Activated CD4-positive, alpha-beta T cell treated with anti-CD3 and anti-CD28 coated beads, Interleukin-2, amount 10 ng/mL, durations not matched to agents 7 days and 5 days (primary cell): ENCODE measurements at regions not wholly inside any gene's neighbourhood (a gene's known extent, or its start where the extent isn't known, plus 50 kb on each side); places are given as distances from the start of the nearest gene placed in this dataset.

Experiments used
- CTCF ChIA-PET: fragments of 350-600 bp; sonication (Branson Sonifier 250); formaldehyde crosslinking; loops from one replicate; lab custom pipeline; 2021; ENCODE audit warnings: antibody characterized with exemption; lab: Charles Lee
- POLR2A ChIA-PET: fragments of 350-600 bp; sonication (Branson Sonifier 250); formaldehyde crosslinking; loops from one replicate; lab custom pipeline; 2021; ENCODE audit warnings: antibody characterized with exemption; lab: Charles Lee
- DNase-seq: peaks from one replicate; pipeline ENCODE4 v3.0.0-alpha.2; 2020
- H3K27ac Mint-ChIP-seq: one replicate; pipeline ENCODE4 v1.8.0; 2021; ENCODE audit warnings: mild to moderate bottlenecking, moderate library complexity, mixed read lengths
- H3K27me3 Mint-ChIP-seq: one replicate; pipeline ENCODE4 v1.8.0; 2021; ENCODE audit warnings: mixed read lengths
- H3K36me3 Mint-ChIP-seq: one replicate; pipeline ENCODE4 v1.8.0; 2021; ENCODE audit warnings: low read depth, mixed read lengths
- H3K4me1 Mint-ChIP-seq: one replicate; pipeline ENCODE4 v1.8.0; 2021; ENCODE audit warnings: mixed read lengths
- H3K4me3 Mint-ChIP-seq: one replicate; pipeline ENCODE4 v1.8.0; 2021; ENCODE audit warnings: mild to moderate bottlenecking, moderate library complexity, mixed read lengths
- H3K9me3 Mint-ChIP-seq: one replicate; pipeline ENCODE4 v1.8.0; 2021; ENCODE audit warnings: mixed read lengths

DNA sequence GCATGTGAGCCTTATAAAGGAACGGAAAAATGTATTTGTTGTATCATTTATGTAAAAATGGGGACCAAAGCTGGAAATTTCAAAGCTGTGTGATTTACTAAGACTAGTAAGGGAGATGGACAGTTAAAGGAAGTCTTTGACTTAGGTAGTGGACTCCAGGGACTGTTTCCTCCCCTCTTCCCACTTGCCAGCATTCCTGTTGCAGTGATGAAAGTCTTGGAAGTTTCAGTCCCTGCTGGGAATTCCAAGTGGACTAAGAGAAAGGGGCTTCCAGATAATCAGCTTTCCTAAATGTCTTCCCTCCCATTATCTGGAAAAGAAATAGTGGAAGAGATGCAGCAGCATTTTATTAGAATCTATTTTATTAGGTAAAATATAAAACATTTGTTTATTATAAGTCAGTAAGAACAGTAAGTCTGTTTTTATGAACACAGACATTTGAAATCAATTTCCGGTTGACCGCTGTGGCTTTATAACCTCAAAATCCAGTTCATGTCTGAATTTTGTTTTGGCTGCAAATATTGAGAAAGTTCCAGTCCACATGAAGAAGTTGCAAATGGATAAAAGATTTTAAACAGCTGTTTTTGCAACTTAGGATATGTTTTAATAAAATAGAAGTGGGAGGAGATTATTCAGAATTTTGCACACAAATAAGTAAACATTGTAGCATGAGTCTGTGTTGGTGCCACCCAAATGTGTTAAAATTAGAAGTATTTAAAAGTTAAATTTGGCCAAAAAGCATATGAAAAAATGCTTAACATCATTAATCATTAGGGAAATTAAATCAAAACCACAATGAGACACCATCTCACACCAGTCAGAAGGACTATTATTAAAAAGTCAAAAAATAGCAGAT lies 141.8 kb downstream of the IL20RB start:
- Mint-ChIP-seq H3K36me3 (no peaks in the 10 kb centered on the region), H3K9me3 (no peaks in the 10 kb centered on the region), H3K27me3 (peaks cover 7% of the 10 kb centered on the region), H3K4me3 (no peak overlapping the region), H3K27ac (no peak overlapping the region), H3K4me1 (no peaks in the 10 kb centered on the region)
- DNase-seq: no peak
- CTCF ChIA-PET: no interaction called here
- POLR2A ChIA-PET: no interaction called here

DNA sequence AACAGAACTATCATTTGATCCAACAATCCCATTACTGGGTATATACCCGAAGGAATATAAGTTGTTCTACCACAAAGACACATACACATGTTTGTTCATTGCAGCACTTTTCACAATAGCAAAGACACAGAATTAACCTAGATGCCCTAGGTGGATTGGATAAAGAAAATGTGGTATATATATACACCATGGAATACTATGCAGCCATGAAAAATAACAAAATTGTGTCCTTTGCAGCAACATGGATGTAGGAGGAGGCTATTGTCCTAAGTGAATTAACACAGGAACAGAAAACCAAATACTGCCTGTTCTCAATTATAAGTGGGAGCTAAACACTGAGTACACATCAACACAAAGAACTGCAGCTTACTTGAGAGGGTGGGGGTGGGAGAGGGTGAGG lies 142.5 kb downstream of the IL20RB start:
- Mint-ChIP-seq H3K27me3 (peaks cover 7% of the 10 kb centered on the region), H3K27ac (no peak overlapping the region), H3K4me1 (no peaks in the 10 kb centered on the region), H3K4me3 (no peak overlapping the region), H3K36me3 (no peaks in the 10 kb centered on the region), H3K9me3 (no peaks in the 10 kb centered on the region)
- ChIA-PET POLR2A (no interaction called here), CTCF (no interaction called here)
- DNase-seq: no peak

DNA sequence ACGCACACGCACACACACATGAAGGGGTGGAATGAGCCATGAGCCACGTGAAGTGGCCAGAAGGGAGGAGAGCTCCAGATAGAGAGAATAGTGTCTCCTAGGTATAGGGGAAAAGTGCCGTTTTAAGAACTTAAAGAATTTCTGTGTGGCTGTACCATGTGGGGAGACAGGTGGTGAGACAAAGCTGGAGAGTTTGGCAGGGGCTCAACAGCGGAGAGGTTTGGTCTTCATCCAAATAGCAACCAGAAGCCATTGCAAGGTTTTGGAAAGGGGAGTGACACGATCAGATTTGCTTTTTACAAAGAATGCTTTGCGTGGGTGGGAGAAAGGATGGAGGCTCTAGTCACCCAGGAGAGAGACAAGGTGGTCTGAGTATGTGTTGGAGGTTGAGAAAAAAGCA lies 146.0 kb downstream of the IL20RB start:
- ChIA-PET CTCF (no interaction called here), POLR2A (no interaction called here)
- H3K4me3 Mint-ChIP-seq: no peak overlapping the region
- H3K27ac Mint-ChIP-seq: no peak overlapping the region
- no peaks in the 10 kb centered on the region for H3K4me1 Mint-ChIP-seq
- H3K36me3 Mint-ChIP-seq: no peaks in the 10 kb centered on the region
- peaks cover 15% of the 10 kb centered on the region for H3K27me3 Mint-ChIP-seq
- no peak for DNase-seq
- H3K9me3 Mint-ChIP-seq: no peaks in the 10 kb centered on the region

DNA sequence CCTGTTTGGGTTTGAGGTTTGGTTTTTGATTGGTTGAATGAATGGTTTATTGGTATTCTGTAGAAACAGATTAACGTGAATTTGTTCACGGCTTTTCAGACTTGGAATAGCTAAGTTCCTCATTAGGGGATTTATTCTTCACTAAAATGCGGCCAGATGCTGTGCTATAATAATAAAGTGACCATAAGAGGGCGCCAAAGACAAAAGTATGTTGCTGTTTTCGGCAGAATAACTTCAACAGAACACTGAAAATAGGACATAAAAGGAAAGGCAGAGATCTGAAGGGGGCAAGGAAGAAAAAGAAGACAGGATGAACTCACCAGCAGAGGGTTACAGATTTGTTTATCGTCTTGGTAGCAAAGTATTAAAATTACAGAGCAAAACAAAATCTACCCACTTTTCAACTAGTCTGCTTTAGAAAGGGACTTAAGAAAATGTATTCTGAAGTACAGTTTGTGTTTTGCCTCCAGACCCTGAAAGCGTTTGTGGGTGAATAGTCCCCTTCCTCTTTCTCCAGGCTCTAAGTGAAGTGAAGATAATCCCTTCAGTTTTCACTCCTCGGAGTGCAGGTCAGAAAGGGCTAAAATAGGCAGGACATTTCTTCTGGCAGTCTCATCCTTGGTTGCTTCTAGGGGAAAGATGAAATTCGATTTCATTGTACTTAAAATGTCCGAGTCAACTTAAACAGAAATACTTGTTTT lies 147.6 kb downstream of the IL20RB start:
- H3K4me3 Mint-ChIP-seq: no peak overlapping the region
- peak; percentile 43 for DNase-seq

DNA sequence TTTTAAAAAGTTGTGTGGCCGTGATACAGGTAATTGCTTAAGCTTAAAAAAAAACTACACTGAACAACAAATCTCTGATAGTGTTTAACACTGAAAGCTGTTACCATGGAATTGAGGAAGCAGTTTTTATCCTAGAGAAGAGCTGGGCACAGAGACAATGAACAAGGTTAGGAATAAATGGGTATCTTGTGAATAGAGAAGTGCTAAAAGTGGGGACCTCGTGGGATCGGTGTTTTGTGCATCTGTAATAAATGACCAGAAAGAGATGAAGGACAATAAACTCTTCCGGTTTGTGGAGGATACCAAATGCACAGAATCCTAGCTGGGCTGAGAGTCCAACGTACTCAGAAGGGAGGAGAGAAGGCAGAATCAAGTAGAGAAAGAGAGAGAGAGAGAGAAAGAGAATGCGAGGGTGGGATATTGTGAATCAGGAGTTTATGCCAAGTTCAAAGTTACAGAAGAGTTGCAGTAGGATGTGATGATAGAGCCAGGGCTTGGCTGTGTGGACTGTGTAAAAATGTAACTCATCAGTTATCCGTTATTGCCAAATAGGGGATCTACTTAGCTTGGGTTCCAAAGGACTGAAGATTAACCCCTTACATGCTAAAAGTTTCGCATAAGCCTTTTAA lies 148.9 kb downstream of the IL20RB start:
- Mint-ChIP-seq H3K4me1 (no peaks in the 10 kb centered on the region), H3K9me3 (no peaks in the 10 kb centered on the region), H3K4me3 (no peak overlapping the region), H3K27me3 (peaks cover 17% of the 10 kb centered on the region), H3K36me3 (no peaks in the 10 kb centered on the region), H3K27ac (no peak overlapping the region)
- DNase-seq: no peak
- CTCF ChIA-PET: interaction anchor here (1.1 to 1.5 kb wide), 2 partner anchors 10 to 865 kb away, joined by 3 to 4 read pairs; no protein-coding TSS in a partner anchor
- POLR2A ChIA-PET: no interaction called here

More for the DNA sequence above, 147.6 kb downstream of the IL20RB start:
- POLR2A ChIA-PET: no interaction called here
- Mint-ChIP-seq H3K9me3 (no peaks in the 10 kb centered on the region), H3K27ac (no peak overlapping the region), H3K27me3 (peaks cover 17% of the 10 kb centered on the region), H3K36me3 (no peaks in the 10 kb centered on the region), H3K4me1 (no peaks in the 10 kb centered on the region)
- CTCF ChIA-PET: interaction anchor here (1.1 to 1.5 kb wide), 2 partner anchors 8 to 866 kb away, joined by 3 to 4 read pairs; no protein-coding TSS in a partner anchor

DNA sequence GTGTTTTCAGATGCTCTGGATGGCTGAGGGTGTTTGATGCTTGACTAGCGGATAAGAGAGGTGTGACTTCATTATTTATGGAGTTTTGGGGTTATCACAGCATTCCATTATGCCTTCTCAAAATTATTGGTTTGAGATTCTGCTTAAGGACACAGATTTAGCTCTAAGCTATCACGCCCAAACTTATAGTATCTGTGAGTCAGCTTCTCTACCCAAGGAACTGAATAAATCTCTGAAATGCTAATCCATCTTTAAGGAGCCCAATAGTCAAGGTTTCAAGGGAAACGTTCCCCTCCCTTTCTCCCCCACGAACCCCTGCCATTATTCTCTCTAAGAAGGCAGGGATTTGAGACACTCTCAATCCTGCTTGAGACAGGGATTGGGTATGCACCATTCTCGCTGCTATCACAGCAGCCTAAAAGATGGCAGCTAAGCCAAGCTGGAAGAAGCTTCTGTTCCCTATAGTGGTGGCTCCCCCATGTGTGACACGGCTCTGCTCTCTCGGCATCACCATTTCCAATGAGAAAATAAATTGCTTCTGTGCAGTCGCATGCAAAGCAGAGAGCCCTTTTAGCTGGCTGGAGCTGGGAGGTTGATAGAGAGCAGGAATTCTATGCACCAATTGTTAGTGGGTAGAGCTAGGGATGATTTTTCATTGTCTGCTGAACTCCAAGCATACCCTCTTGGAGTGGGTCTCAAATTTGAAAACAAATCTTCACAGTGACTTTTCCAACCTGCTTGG lies 151.1 kb downstream of the IL20RB start:
- H3K4me3 Mint-ChIP-seq: no peak overlapping the region
- ChIA-PET CTCF (interaction anchor here (0.7 kb wide), 1 partner anchor 11 kb away, joined by 3 read pairs; no protein-coding TSS in a partner anchor), POLR2A (no interaction called here)
- H3K9me3 Mint-ChIP-seq: no peaks in the 10 kb centered on the region
- no peaks in the 10 kb centered on the region for H3K36me3 Mint-ChIP-seq
- peaks cover 17% of the 10 kb centered on the region for H3K27me3 Mint-ChIP-seq
- H3K4me1 Mint-ChIP-seq: no peaks in the 10 kb centered on the region
- no peak for DNase-seq
- H3K27ac Mint-ChIP-seq: no peak overlapping the region

DNA sequence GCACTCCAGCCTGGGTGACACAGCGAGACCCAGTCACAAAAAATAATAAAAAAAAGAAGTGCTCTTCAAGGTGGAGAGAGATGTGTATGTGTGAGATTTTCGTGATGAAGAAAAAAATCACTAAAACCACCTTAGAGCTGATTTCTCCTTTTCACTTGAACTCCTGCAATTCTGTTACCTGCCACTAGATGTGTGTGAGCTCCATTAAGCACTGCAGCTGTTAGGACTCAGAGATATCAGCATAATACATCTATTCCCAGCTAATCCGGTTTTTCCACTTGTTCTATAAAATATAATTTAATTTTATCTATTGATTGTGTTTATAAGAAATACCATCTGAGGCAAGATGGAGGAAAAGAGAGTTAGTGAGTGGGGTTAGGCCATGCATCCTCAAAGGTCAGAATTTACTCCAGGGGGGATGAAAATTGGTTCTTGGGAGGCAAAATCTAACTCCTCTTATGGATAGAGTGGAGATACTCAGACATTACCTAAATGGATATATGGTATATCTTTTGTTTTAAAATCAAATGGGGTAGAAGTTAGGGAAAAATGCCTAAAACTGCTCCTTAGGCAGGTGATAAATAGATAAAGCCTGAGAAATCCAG lies 152.7 kb downstream of the IL20RB start:
- Mint-ChIP-seq H3K4me3 (no peak overlapping the region), H3K27ac (no peak overlapping the region), H3K36me3 (no peaks in the 10 kb centered on the region), H3K27me3 (peaks cover 17% of the 10 kb centered on the region), H3K9me3 (no peaks in the 10 kb centered on the region), H3K4me1 (no peaks in the 10 kb centered on the region)
- POLR2A ChIA-PET: no interaction called here
- no peak for DNase-seq
- CTCF ChIA-PET: interaction anchor here (1.1 kb wide), 1 partner anchor 113 kb away, joined by 3 read pairs; no protein-coding TSS in a partner anchor

DNA sequence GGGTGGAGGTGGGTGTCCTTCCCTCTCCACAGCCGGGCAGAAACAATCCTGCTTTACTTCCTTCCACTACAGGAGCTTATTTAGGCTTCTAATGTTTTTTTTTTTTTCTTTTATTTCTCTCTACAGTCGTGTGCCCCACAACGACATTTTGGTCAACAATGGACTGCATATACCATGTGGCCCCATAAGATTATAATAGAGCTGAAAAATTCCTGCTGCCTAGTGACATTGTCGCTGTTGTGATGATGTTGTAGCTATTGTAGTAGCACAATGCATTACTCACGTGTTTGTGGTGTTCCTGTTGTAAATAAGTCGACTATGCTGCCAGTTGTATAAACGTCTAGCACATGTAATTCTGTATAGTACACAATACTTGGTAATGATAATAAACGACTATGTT lies 153.7 kb downstream of the IL20RB start:
- Mint-ChIP-seq H3K9me3 (no peaks in the 10 kb centered on the region), H3K27me3 (peaks cover 16% of the 10 kb centered on the region), H3K27ac (no peak overlapping the region), H3K36me3 (no peaks in the 10 kb centered on the region), H3K4me3 (no peak overlapping the region), H3K4me1 (no peaks in the 10 kb centered on the region)
- ChIA-PET POLR2A (no interaction called here), CTCF (interaction anchor here (0.6 to 2.1 kb wide), 2 partner anchors 10 to 1315 kb away, joined by 3 to 5 read pairs; no protein-coding TSS in a partner anchor)
- DNase-seq: no peak

DNA sequence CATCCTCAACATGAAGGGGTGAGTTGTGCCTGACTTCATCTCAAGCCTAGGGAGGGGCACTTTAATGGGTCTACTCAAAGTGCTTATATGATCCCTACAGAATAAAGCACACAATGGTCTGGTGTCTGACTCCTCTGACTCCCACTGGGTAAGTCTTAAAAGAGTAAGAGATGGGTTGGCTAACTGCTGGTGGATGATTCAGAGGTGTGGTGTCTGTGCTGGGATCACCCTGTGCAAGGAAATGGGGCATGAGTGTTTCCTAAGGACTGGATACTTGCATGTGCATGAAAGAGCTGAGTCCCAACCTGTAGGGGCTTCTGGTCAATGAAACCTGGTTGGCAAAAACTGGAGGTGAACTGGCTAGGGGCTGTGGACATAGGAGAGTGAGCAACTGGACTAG lies 158.8 kb downstream of the IL20RB start:
- peaks cover 9% of the 10 kb centered on the region for H3K27me3 Mint-ChIP-seq
- peaks cover 4% of the 10 kb centered on the region for H3K4me1 Mint-ChIP-seq
- no peak overlapping the region for H3K4me3 Mint-ChIP-seq
- no peaks in the 10 kb centered on the region for H3K36me3 Mint-ChIP-seq
- POLR2A ChIA-PET: no interaction called here
- no peaks in the 10 kb centered on the region for H3K9me3 Mint-ChIP-seq
- no peak for DNase-seq
- H3K27ac Mint-ChIP-seq: no peak overlapping the region
- CTCF ChIA-PET: no interaction called here

DNA sequence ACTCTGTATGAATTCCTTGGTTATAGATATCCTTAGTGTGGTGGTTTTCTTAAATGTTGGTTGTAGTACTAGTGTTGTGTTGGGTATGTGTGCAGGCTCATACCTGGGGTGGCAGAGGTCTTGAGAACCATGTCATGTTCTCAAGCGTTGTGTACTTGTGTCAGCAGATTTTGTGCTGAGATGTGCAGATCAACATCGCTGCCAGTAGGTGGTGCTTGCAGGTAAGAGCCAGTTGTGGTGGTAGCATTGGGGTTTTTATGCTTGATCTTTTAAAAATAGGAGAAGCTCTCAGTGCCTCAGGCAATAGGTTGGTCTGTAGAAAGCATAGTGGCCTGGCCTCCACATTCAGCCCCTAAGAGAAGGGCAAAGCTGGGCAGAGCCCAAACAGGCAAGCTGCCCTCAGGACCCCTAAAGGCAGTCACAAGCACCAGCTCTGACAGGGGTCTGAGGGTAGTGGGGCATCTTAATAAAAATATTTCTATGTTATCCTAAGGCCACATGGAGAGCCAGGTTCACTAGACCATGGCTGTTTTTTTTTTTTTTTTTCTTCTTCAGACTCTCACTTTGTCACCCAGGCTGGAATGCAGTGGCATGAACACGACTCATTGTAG lies 164.0 kb downstream of the IL20RB start:
- POLR2A ChIA-PET: no interaction called here

DNA sequence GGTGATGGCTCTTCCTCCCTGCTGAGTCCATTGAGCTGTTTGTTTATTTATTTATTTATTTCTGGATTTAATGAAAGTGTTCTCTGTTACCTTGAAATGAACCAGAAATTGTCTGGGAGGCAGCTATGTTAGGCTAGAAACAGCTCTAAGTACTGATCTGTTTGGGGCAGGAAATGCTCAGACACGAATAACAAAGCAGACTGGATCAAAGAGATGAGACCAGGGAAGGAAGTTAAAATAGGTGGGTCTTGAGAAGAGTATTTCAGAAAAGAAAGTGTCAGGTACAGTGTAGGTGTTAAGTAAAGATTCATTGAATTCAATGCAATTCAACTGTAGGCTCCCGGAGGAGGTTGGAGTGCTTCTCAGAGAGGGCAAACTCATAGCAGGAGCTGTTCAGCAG lies 173.3 kb downstream of the IL20RB start:
- H3K4me3 Mint-ChIP-seq: no peak overlapping the region
- DNase-seq: no peak
- H3K27me3 Mint-ChIP-seq: peaks cover 2% of the 10 kb centered on the region
- peaks cover 18% of the 10 kb centered on the region for H3K4me1 Mint-ChIP-seq
- no peaks in the 10 kb centered on the region for H3K36me3 Mint-ChIP-seq
- CTCF ChIA-PET: no interaction called here
- no peaks in the 10 kb centered on the region for H3K9me3 Mint-ChIP-seq
- peak overlapping the region; percentile 37 for H3K27ac Mint-ChIP-seq
- POLR2A ChIA-PET: no interaction called here

More for the DNA sequence above, 164.0 kb downstream of the IL20RB start:
- Mint-ChIP-seq H3K36me3 (no peaks in the 10 kb centered on the region), H3K27me3 (peaks cover 9% of the 10 kb centered on the region), H3K4me3 (no peak overlapping the region), H3K9me3 (no peaks in the 10 kb centered on the region), H3K27ac (no peak overlapping the region), H3K4me1 (peaks cover 4% of the 10 kb centered on the region)
- peak; percentile 44 for DNase-seq
- CTCF ChIA-PET: interaction anchor here (0.5 to 1.5 kb wide), 3 partner anchors 10 to 339 kb away, joined by 3 to 5 read pairs (median 3); no protein-coding TSS in a partner anchor

DNA sequence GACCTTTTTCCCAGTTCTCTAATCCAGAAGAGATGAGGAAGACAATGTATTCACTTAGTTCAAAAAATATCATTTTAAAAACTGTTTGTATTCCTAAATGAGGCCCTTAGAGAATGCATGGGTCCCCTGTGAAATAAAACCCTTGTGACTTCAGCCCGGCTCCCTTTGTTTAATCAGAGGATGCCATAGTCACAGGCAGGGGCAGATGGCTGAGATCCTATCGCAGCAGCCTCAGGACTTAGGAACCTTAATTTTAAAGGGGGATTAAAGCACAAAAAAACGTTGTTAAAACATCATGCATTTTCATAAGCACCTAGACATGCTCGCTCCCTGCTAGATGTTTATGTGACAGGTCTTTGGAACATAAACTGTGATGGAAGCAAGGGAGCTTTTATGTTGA lies 176.6 kb downstream of the IL20RB start:
- ChIA-PET CTCF (no interaction called here), POLR2A (no interaction called here)
- no peak overlapping the region for H3K4me3 Mint-ChIP-seq
- peaks cover 4% of the 10 kb centered on the region for H3K27me3 Mint-ChIP-seq
- no peak overlapping the region for H3K27ac Mint-ChIP-seq
- H3K36me3 Mint-ChIP-seq: no peaks in the 10 kb centered on the region
- H3K4me1 Mint-ChIP-seq: peaks cover 18% of the 10 kb centered on the region
- no peaks in the 10 kb centered on the region for H3K9me3 Mint-ChIP-seq
- DNase-seq: no peak
